HL-60 (cell line): ENCODE measurements at regions not wholly inside any gene's neighbourhood (a gene's known extent, or its start where the extent isn't known, plus 50 kb on each side); places are given as distances from the start of the nearest gene placed in this dataset.

Experiments used
- CTCF ChIP-seq: IDR thresholded peaks from one replicate; pipeline ENCODE4 v1.5.1; 2011; ENCODE audit warnings: low read length, control low read depth, inconsistent platforms; ENCODE audit not compliant: insufficient read depth
- SPI1 ChIP-seq: IDR thresholded peaks from 2 replicates; pipeline ENCODE4 v1.6.1; 2012; ENCODE audit warnings: low read depth, mild to moderate bottlenecking, borderline replicate concordance

GRCh38 chr13:63010072-63010658 lies 1594.5 kb upstream of the PCDH20 start:
- no peak for TF ChIP-seq CTCF
- TF ChIP-seq SPI1, result no peak
